ENCODE measurements at regions not wholly inside any gene's neighbourhood (a gene's known extent, or its start where the extent isn't known, plus 50 kb on each side); places are given as distances from the start of the nearest gene placed in this dataset.

GRCh38 chr11:133586903-133587517, 54.7 kb upstream of the OPCML start:
- Histone ChIP-seq H2BK20ac (ENCODE audit: low read depth, low read length) (no peak overlapping the region), H2AK9ac (replicated peaks; ENCODE audit: low read depth, low read length, poor library complexity) (no peak overlapping the region), H3K36me3 (ENCODE audit: control insufficient read depth, insufficient read depth, low read length) (no peaks in the 10 kb centered on the region), H3K79me1 (ENCODE audit: low read depth in 1 of 2, low read length in 2 of 2) (no peaks in the 10 kb centered on the region), H3K9me1 (ENCODE audit: insufficient read depth, low read length) (no peaks in the 10 kb centered on the region), H4K8ac (ENCODE audit: low read depth in 2 of 2, low read length in 2 of 2) (no peak overlapping the region), H4K5ac (ENCODE audit: low read depth, low read length) (no peak overlapping the region), H3K14ac (replicated peaks; ENCODE audit: low read depth, low read length) (no peak overlapping the region), H2AK5ac (ENCODE audit: low read depth, low read length) (no peak overlapping the region), H3K27me3 (ENCODE audit: control insufficient read depth, insufficient read depth, low read length) (no peaks in the 10 kb centered on the region), H3K4me3 (ENCODE audit: insufficient read depth, low read depth, low read length) (no peak overlapping the region), H3K27ac (ENCODE audit: insufficient read depth, low read length) (no peak overlapping the region), H3K18ac (ENCODE audit: low read depth, low read length) (no peak overlapping the region), H3K23ac (ENCODE audit: low read depth, low read length) (no peak overlapping the region), H2BK120ac (ENCODE audit: low read depth, low read length) (no peak overlapping the region), H3K9me3 (ENCODE audit: control insufficient read depth, insufficient read depth, low read length) (peaks cover 30% of the 10 kb centered on the region), H3K4me2 (ENCODE audit: low read depth, low read length) (no peak overlapping the region), H3K9ac (ENCODE audit: low read depth, low read length) (no peak overlapping the region), H3K56ac (ENCODE audit: extremely low read depth, insufficient read depth, low read length) (no peak overlapping the region), H2BK5ac (ENCODE audit: low read depth, low read length, poor library complexity, severe bottlenecking) (peak overlapping the region; percentile 33), H2BK15ac (ENCODE audit: low read depth, low read length) (no peak overlapping the region), H3K4me1 (ENCODE audit: control insufficient read depth, insufficient read depth, low read length) (no peaks in the 10 kb centered on the region), H4K20me1 (ENCODE audit: insufficient read depth, low read length) (no peaks in the 10 kb centered on the region), H3K4ac (ENCODE audit: low read depth, low read length) (no peak overlapping the region), H2AFZ (replicated peaks; ENCODE audit: low read length, poor library complexity) (no peak overlapping the region), H4K91ac (ENCODE audit: insufficient read depth, low read depth, low read length) (no peak overlapping the region)
- in situ Hi-C loops (cut with MboI; ENCODE audit: low sequenced_read_pairs), result no loop called here
- BruUV-seq (replicated peaks), result no TSS peak
- ChIA-PET CTCF (no interaction called here), POLR2A (ENCODE audit: unreplicated experiment) (no interaction called here)
- TF ChIP-seq BHLHE40 (IDR thresholded peaks at IDR 0.05; ENCODE audit: low read depth, low read length), result no peak
- no peak for TF ChIP-seq MAZ (IDR thresholded peaks at IDR 0.05; ENCODE audit: borderline replicate concordance, low read depth, low read length)
- TF ChIP-seq CEBPB (IDR thresholded peaks at IDR 0.05; ENCODE audit: low read depth, low read length), result no peak
- no peak for TF ChIP-seq ELK1 (IDR thresholded peaks at IDR 0.05; ENCODE audit: borderline replicate concordance, low read depth, low read length)
- no peak for TF ChIP-seq MAFK (IDR thresholded peaks at IDR 0.05; ENCODE audit: low read depth, low read length)
- no peak for TF ChIP-seq USF2 (IDR thresholded peaks at IDR 0.05; ENCODE audit: low read depth, low read length)
- no peak for TF ChIP-seq MXI1 (IDR thresholded peaks at IDR 0.05; ENCODE audit: borderline replicate concordance, low read depth, low read length)
- no peak for TF ChIP-seq RAD21 (IDR thresholded peaks at IDR 0.05; ENCODE audit: low read length)
- no peak for TF ChIP-seq SMC3 (IDR thresholded peaks at IDR 0.05; ENCODE audit: low read depth, low read length)
- no peak for TF ChIP-seq NFE2L2 (IDR thresholded peaks at IDR 0.05; ENCODE audit: low read depth, low read length)
- no peak for TF ChIP-seq CTCF (conservative IDR thresholded peaks at IDR 0.05; ENCODE audit: low read depth, low read length)
- TF ChIP-seq RFX5 (IDR thresholded peaks at IDR 0.05; ENCODE audit: low read depth, low read length), result no peak
- no peak for TF ChIP-seq POLR2A (IDR thresholded peaks at IDR 0.05; ENCODE audit: low read depth, low read length)
- TF ChIP-seq RCOR1 (IDR thresholded peaks at IDR 0.05; ENCODE audit: insufficient replicate concordance, low read length), result no peak
- TF ChIP-seq FOS (IDR thresholded peaks at IDR 0.05; ENCODE audit: low read depth, low read length), result no peak
- TF ChIP-seq CHD1 (IDR thresholded peaks at IDR 0.05; ENCODE audit: low read depth, low read length), result no peak
- WGBS, 2 experiments (ENCODE audit: extremely low coverage in 2 of 2, insufficient read length in 1 of 2), result 49 to 100% methylated on average over 1 to 5 of the region's 5 CpGs
- no peak for ATAC-seq (ENCODE audit: low read depth)
- intact Hi-C loops (cut with micrococcal nuclease), result no loop called here
- DNase-seq, result no peak
- dilution Hi-C loops (cut with HindIII; ENCODE audit: low sequenced_read_pairs, unreplicated experiment), result no loop called here
